PC-3 (cell line): ENCODE measurements at regions not wholly inside any gene's neighbourhood (a gene's known extent, or its start where the extent isn't known, plus 50 kb on each side); places are given as distances from the start of the nearest gene placed in this dataset.

Experiments
- ATAC-seq: fragments of 200-7000 bp; cut with Tn5 transposase; 2 replicates; pipeline ENCODE4 v1.9.1; 2020; ENCODE audit warnings: mild to moderate bottlenecking, moderate library complexity
- BruUV-seq: library from RNA; stranded (reverse); fragments of 400-500 nt; replicated peaks from 2 replicates; lab custom pipeline; 2021; lab: Mats Ljungman, UMichigan
- CTCF ChIA-PET: fragments of 300-600 bp; sonication (Branson Sonifier 250); formaldehyde crosslinking; loops from one replicate; lab custom pipeline; 2022; ENCODE audit warnings: antibody characterized with exemption; lab: Charles Lee
- POLR2A ChIA-PET: fragments of 300-600 bp; sonication (Branson Sonifier 250); formaldehyde crosslinking; loops from one replicate; lab custom pipeline; 2022; ENCODE audit warnings: antibody characterized with exemption; ENCODE audit not compliant: unreplicated experiment; lab: Charles Lee
- DNase-seq: peaks from one replicate; pipeline ENCODE4 v3.0.0-alpha.2; 2015
- H2AFZ ChIP-seq: fragments of 300-600 bp; sonication (generic); 2 replicates; pipeline ENCODE4 v1.6.0; 2016; ENCODE audit warnings: antibody characterized with exemption, low read length
- H3F3A ChIP-seq: fragments of 300-600 bp; sonication (generic); one replicate; pipeline ENCODE4 v1.6.0; 2017; ENCODE audit warnings: antibody characterized with exemption, low read length, control low read depth, mild to moderate bottlenecking; ENCODE audit not compliant: unreplicated experiment
- H3K27ac ChIP-seq: fragments of 300-600 bp; sonication (generic); 2 replicates; pipeline ENCODE4 v1.5.1; 2016; ENCODE audit warnings: mild to moderate bottlenecking, low read length
- H3K27me3 ChIP-seq: fragments of 300-600 bp; sonication (generic); 2 replicates; pipeline ENCODE4 v1.6.1; 2016; ENCODE audit warnings: low read length, mixed read lengths
- H3K36me3 ChIP-seq: fragments of 300-600 bp; sonication (generic); 2 replicates; pipeline ENCODE4 v1.6.1; 2016; ENCODE audit warnings: low read depth, mixed run types, low read length, mixed read lengths
- H3K4me1 ChIP-seq: fragments of 300-600 bp; sonication (generic); 2 replicates; pipeline ENCODE4 v1.5.1; 2016; ENCODE audit warnings: low read length; ENCODE audit not compliant: insufficient read depth
- H3K4me2 ChIP-seq: fragments of 300-600 bp; sonication (generic); 2 replicates; pipeline ENCODE4 v1.6.0; 2016; ENCODE audit warnings: low read length
- H3K4me3 ChIP-seq: fragments of 300-600 bp; sonication (generic); 2 replicates; pipeline ENCODE4 v1.5.1; 2016; ENCODE audit warnings: mild to moderate bottlenecking, low read length, mixed read lengths
- H3K79me2 ChIP-seq: fragments of 300-600 bp; sonication (generic); 2 replicates; pipeline ENCODE4 v1.6.1; 2017; ENCODE audit warnings: low read length, mixed read lengths
- H3K9ac ChIP-seq: fragments of 300-600 bp; sonication (generic); 2 replicates; pipeline ENCODE4 v1.6.0; 2016; ENCODE audit warnings: mild to moderate bottlenecking, low read length
- H3K9me2 ChIP-seq: fragments of 300-600 bp; sonication (generic); replicated peaks from 2 replicates; pipeline ENCODE4 v1.6.1; 2016; ENCODE audit warnings: mixed run types, low read length, mixed read lengths
- H3K9me3 ChIP-seq: fragments of 300-600 bp; sonication (generic); 2 replicates; pipeline ENCODE4 v1.6.1; 2016; ENCODE audit warnings: low read length, mixed read lengths
- H4K20me1 ChIP-seq: fragments of 300-600 bp; sonication (generic); 2 replicates; pipeline ENCODE4 v1.6.1; 2016; ENCODE audit warnings: low read length, mixed read lengths
- EZH2 ChIP-seq: fragments of 300-600 bp; sonication (generic); IDR thresholded peaks from one replicate; pipeline ENCODE4 v1.6.1; 2017; ENCODE audit warnings: antibody characterized with exemption, mild to moderate bottlenecking, low read length; ENCODE audit not compliant: unreplicated experiment
- EZH2phosphoT487 ChIP-seq: fragments of 300-600 bp; sonication (generic); IDR thresholded peaks from 2 replicates; pipeline ENCODE4 v1.6.1; 2018; ENCODE audit warnings: mild to moderate bottlenecking, antibody characterized with exemption, low read length, borderline replicate concordance
- intact Hi-C: fragments of 100-400 bp; cut with micrococcal nuclease; formaldehyde crosslinking; loops from 2 replicates; pipeline ENCODE4 v1.9.0; 2023
- TF ChIP-seq, protein P1 (sequence below): fragments of 300-600 bp; sonication (generic); conservative IDR thresholded peaks from 2 replicates; pipeline ENCODE4 v1.5.1; 2017; ENCODE audit warnings: antibody characterized with exemption, low read depth, mild to moderate bottlenecking, low read length

GRCh38 chr18:28952339-28952738 is 775.4 kb upstream of the CDH2 start:
- H3K27ac ChIP-seq: no peak overlapping the region
- no peaks in the 10 kb centered on the region for H3K79me2 ChIP-seq
- POLR2A ChIA-PET: no interaction called here
- no TSS peak for BruUV-seq
- H2AFZ ChIP-seq: no peak overlapping the region
- ATAC-seq (no peak), DNase-seq (no peak)
- H3K9me3 ChIP-seq: peaks cover 10% of the 10 kb centered on the region; the same call in 1 of the 2 replicates
- H3K9me2 ChIP-seq: no peaks in the 10 kb centered on the region
- intact Hi-C loops: no loop called here
- H3F3A ChIP-seq: no peaks in the 10 kb centered on the region
- no peaks in the 10 kb centered on the region; the same call in 1 of the 2 replicates for H3K36me3 ChIP-seq
- no peak overlapping the region for H3K4me2 ChIP-seq
- H3K4me3 ChIP-seq: no peak overlapping the region
- TF ChIP-seq, protein P1, sequence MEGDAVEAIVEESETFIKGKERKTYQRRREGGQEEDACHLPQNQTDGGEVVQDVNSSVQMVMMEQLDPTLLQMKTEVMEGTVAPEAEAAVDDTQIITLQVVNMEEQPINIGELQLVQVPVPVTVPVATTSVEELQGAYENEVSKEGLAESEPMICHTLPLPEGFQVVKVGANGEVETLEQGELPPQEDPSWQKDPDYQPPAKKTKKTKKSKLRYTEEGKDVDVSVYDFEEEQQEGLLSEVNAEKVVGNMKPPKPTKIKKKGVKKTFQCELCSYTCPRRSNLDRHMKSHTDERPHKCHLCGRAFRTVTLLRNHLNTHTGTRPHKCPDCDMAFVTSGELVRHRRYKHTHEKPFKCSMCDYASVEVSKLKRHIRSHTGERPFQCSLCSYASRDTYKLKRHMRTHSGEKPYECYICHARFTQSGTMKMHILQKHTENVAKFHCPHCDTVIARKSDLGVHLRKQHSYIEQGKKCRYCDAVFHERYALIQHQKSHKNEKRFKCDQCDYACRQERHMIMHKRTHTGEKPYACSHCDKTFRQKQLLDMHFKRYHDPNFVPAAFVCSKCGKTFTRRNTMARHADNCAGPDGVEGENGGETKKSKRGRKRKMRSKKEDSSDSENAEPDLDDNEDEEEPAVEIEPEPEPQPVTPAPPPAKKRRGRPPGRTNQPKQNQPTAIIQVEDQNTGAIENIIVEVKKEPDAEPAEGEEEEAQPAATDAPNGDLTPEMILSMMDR: no peak
- TF ChIP-seq EZH2phosphoT487: no peak
- TF ChIP-seq EZH2: no peak
- no peaks in the 10 kb centered on the region for H4K20me1 ChIP-seq
- no peak overlapping the region for H3K9ac ChIP-seq
- CTCF ChIA-PET: no interaction called here
- no peaks in the 10 kb centered on the region for H3K27me3 ChIP-seq
- H3K4me1 ChIP-seq: no peaks in the 10 kb centered on the region

DNA sequence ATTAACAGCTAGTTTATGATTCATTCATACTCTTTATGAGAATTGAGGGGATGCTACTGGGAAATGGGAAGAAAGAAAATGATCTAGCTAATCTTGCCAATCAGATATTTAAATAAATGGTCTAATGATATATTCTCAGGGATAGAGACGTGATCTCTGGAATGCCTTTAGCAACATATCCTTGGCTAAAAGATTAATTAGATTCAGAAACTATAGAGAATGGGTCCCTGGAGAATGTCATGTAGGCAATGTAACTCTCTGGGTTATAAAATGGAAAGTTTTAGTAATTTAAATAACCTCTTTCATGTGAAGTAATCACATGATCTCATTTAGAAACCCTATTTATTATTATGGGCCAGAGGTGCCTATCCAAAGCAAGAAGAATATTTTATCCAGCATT is 771.0 kb upstream of the CDH2 start:
- Histone ChIP-seq H3K9me2 (no peaks in the 10 kb centered on the region), H3K4me2 (no peak overlapping the region), H3K27me3 (no peaks in the 10 kb centered on the region), H3K27ac (no peak overlapping the region), H3K79me2 (no peaks in the 10 kb centered on the region), H3K9ac (no peak overlapping the region), H3K9me3 (peaks cover 10% of the 10 kb centered on the region; the same call in 1 of the 2 replicates), H4K20me1 (no peaks in the 10 kb centered on the region), H2AFZ (no peak overlapping the region), H3K4me3 (no peak overlapping the region), H3F3A (no peaks in the 10 kb centered on the region), H3K36me3 (no peaks in the 10 kb centered on the region; the same call in 1 of the 2 replicates), H3K4me1 (no peaks in the 10 kb centered on the region)
- TF ChIP-seq EZH2 (no peak), EZH2phosphoT487 (no peak)
- TF ChIP-seq, protein P1: no peak
- DNase-seq: no peak
- BruUV-seq: no TSS peak
- POLR2A ChIA-PET: no interaction called here
- CTCF ChIA-PET: no interaction called here
- ATAC-seq: no peak
- intact Hi-C loops: no loop called here

DNA sequence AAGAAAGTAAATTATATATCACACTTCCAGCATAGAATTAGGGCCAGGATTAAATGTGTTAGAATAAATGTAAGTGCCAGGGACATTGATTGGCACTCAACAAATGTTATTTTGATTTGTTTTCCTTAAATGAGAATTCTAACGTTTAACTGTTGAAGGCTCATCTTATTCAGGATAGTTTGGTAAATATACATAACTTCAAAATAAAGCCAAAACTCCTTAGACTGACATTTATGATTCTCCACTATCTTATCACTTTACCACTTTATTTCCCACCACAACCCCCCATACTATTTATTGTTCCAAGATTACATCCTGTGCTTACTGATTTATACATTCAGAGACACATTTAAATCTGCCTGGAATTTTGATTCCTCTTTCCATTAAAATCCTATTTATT is 769.5 kb upstream of the CDH2 start:
- intact Hi-C loops: no loop called here
- no peak overlapping the region for H3K27ac ChIP-seq
- ATAC-seq: no peak
- H2AFZ ChIP-seq: no peak overlapping the region
- H3K9me3 ChIP-seq: no peaks in the 10 kb centered on the region
- no peaks in the 10 kb centered on the region for H3K36me3 ChIP-seq
- no peaks in the 10 kb centered on the region for H3K9me2 ChIP-seq
- H3K79me2 ChIP-seq: no peaks in the 10 kb centered on the region
- no peak overlapping the region for H3K9ac ChIP-seq
- no peaks in the 10 kb centered on the region for H4K20me1 ChIP-seq
- no peaks in the 10 kb centered on the region for H3F3A ChIP-seq
- no peak for DNase-seq
- H3K4me2 ChIP-seq: no peak overlapping the region
- no peaks in the 10 kb centered on the region for H3K4me1 ChIP-seq
- ChIA-PET CTCF (no interaction called here), POLR2A (no interaction called here)
- no TSS peak for BruUV-seq
- TF ChIP-seq EZH2phosphoT487: no peak
- no peak overlapping the region for H3K4me3 ChIP-seq
- H3K27me3 ChIP-seq: no peaks in the 10 kb centered on the region
